Neural progenitor cell (in vitro differentiated cells): ENCODE measurements at regions not wholly inside any gene's neighbourhood (a gene's known extent, or its start where the extent isn't known, plus 50 kb on each side); places are given as distances from the start of the nearest gene placed in this dataset.

Experiments used
- CTCF ChIP-seq: fragments of 200-600 bp; sonication (generic); IDR thresholded peaks from 2 replicates; pipeline ENCODE4 v1.5.1; 2017; ENCODE audit warnings: antibody characterized with exemption, mild to moderate bottlenecking
- EZH2 ChIP-seq: fragments of 200-600 bp; sonication (generic); IDR thresholded peaks from 2 replicates; pipeline ENCODE4 v1.6.1; 2017; ENCODE audit warnings: antibody characterized with exemption, mild to moderate bottlenecking, moderate library complexity
- EZH2phosphoT487 ChIP-seq: fragments of 200-600 bp; sonication (generic); IDR thresholded peaks from 2 replicates; pipeline ENCODE4 v1.6.1; 2017; ENCODE audit warnings: antibody characterized with exemption

GRCh38 chr13:33956346-33956745 is 138.4 kb downstream of the RFC3 start:
- no peak for TF ChIP-seq CTCF
- TF ChIP-seq EZH2phosphoT487 = no peak
- TF ChIP-seq EZH2 = no peak
